Esophagus squamous epithelium (tissue), 4 donors: ENCODE measurements at regions not wholly inside any gene's neighbourhood (a gene's known extent, or its start where the extent isn't known, plus 50 kb on each side); places are given as distances from the start of the nearest gene placed in this dataset.

Source experiments
- CTCF ChIP-seq, 6 experiments: fragments of 450-650 bp in 4 of 6; fragments of 200-600 bp in 2 of 6; sonication (generic) in 2 of 6; IDR thresholded peaks; one replicate each; pipeline ENCODE4 v1.5.1; 2016 to 2019; ENCODE audit warnings: antibody characterized with exemption in 6 of 6, mild to moderate bottlenecking in 4 of 6, moderate library complexity in 4 of 6
- POLR2A ChIP-seq, 4 donors: fragments of 450-650 bp; IDR thresholded peaks; one replicate each; pipeline ENCODE4 v1.6.1; 2017; ENCODE audit warnings: antibody characterized with exemption in 4 of 4, mild to moderate bottlenecking in 4 of 4, moderate library complexity in 3 of 4

- no peak for TF ChIP-seq CTCF (IDR thresholded peaks at IDR 0.05)
- TF ChIP-seq POLR2A (IDR thresholded peaks at IDR 0.05) = no peak
Observed at GRCh38 chr17:65349916-65350315, 211.5 kb downstream of the AXIN2 start.
